ENCODE measurements at regions not wholly inside any gene's neighbourhood (a gene's known extent, or its start where the extent isn't known, plus 50 kb on each side); places are given as distances from the start of the nearest gene placed in this dataset.

GRCh38 chr15:91795235-91795634 lies 58.3 kb upstream of the SLCO3A1 start:
- no peak overlapping the region for H3K27ac ChIP-seq
- TF ChIP-seq, protein P1, sequence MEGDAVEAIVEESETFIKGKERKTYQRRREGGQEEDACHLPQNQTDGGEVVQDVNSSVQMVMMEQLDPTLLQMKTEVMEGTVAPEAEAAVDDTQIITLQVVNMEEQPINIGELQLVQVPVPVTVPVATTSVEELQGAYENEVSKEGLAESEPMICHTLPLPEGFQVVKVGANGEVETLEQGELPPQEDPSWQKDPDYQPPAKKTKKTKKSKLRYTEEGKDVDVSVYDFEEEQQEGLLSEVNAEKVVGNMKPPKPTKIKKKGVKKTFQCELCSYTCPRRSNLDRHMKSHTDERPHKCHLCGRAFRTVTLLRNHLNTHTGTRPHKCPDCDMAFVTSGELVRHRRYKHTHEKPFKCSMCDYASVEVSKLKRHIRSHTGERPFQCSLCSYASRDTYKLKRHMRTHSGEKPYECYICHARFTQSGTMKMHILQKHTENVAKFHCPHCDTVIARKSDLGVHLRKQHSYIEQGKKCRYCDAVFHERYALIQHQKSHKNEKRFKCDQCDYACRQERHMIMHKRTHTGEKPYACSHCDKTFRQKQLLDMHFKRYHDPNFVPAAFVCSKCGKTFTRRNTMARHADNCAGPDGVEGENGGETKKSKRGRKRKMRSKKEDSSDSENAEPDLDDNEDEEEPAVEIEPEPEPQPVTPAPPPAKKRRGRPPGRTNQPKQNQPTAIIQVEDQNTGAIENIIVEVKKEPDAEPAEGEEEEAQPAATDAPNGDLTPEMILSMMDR (conservative IDR thresholded peaks at IDR 0.05), result no peak

GRCh38 chr15:91801836-91802534 lies 51.5 kb upstream of the SLCO3A1 start:
- no peak overlapping the region for H3K27ac ChIP-seq
- TF ChIP-seq, protein P1 (conservative IDR thresholded peaks at IDR 0.05), result no peak

DNA sequence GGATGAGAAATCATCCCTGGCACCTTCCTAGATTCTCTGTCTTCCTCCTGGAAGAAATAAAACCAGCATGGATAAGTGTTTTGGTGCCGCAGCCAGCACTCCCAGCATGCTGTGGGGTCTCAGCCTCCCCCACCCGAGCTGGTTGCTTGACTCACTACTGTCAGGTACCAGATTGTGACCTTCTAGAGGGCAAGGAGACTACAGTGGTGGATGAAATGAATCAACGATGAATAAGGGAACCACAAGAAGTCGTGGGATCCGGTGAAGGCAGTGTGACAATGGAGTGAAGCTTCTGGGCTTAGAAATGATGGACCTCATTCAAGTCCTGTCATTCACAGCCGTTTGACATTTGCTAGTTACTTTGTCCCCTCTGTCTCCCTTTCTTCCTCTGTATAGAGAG lies 50.2 kb upstream of the SLCO3A1 start:
- no peak overlapping the region for H3K27ac ChIP-seq
- TF ChIP-seq, protein P1 (conservative IDR thresholded peaks at IDR 0.05), result no peak
